IMR-90 (cell line): ENCODE measurements at regions not wholly inside any gene's neighbourhood (a gene's known extent, or its start where the extent isn't known, plus 50 kb on each side); places are given as distances from the start of the nearest gene placed in this dataset.

Experiments used
- ATAC-seq: fragments of 200-7000 bp; cut with Tn5 transposase; 2 replicates; pipeline ENCODE4 v1.9.1; 2020; ENCODE audit warnings: low read depth, mild to moderate bottlenecking, moderate library complexity
- BruUV-seq: library from RNA; stranded (reverse); fragments of 400-500 nt; replicated peaks from 2 replicates; lab custom pipeline; 2021; lab: Mats Ljungman, UMichigan
- CTCF ChIA-PET: fragments of 300-600 bp; formaldehyde crosslinking; extraction: SDS; loops from one replicate; lab custom pipeline; 2021; ENCODE audit warnings: antibody characterized with exemption; lab: Yijun Ruan, JAX
- POLR2A ChIA-PET: fragments of 300-600 bp; sonication (Branson Sonifier 250); formaldehyde crosslinking; loops from one replicate; lab custom pipeline; 2022; ENCODE audit warnings: antibody characterized with exemption; ENCODE audit not compliant: unreplicated experiment; lab: Charles Lee
- DNase-seq: peaks from one replicate; pipeline ENCODE4 v3.0.0; 2013
- H2AFZ ChIP-seq: replicated peaks from 2 replicates; pipeline ENCODE3; 2013; ENCODE audit warnings: low read length, mild to moderate bottlenecking; ENCODE audit not compliant: poor library complexity
- H2AK5ac ChIP-seq: 2 replicates; pipeline ENCODE4 v1.6.1; 2013; ENCODE audit warnings: low read depth, low read length, inconsistent platforms
- H2AK9ac ChIP-seq: replicated peaks from 2 replicates; pipeline ENCODE3; 2013; ENCODE audit warnings: mild to moderate bottlenecking, low read depth, low read length, moderate library complexity; ENCODE audit not compliant: poor library complexity
- H2BK120ac ChIP-seq: 2 replicates; pipeline ENCODE4 v1.6.1; 2013; ENCODE audit warnings: low read depth, low read length, inconsistent platforms
- H2BK15ac ChIP-seq: 3 replicates; pipeline ENCODE4 v1.6.1; 2013; ENCODE audit warnings: low read depth, low read length, inconsistent platforms
- H2BK20ac ChIP-seq: 2 replicates; pipeline ENCODE4 v1.6.1; 2013; ENCODE audit warnings: low read depth, mild to moderate bottlenecking, inconsistent platforms, low read length, moderate library complexity
- H2BK5ac ChIP-seq: 2 replicates; pipeline ENCODE4 v1.6.1; 2013; ENCODE audit warnings: mild to moderate bottlenecking, low read depth, low read length, inconsistent platforms; ENCODE audit not compliant: poor library complexity, severe bottlenecking
- H3K14ac ChIP-seq: replicated peaks from 2 replicates; pipeline ENCODE4 v1.6.1; 2013; ENCODE audit warnings: low read depth, low read length, inconsistent platforms
- H3K18ac ChIP-seq: 2 replicates; pipeline ENCODE4 v1.6.1; 2013; ENCODE audit warnings: low read depth, low read length, control low read depth
- H3K23ac ChIP-seq: 2 replicates; pipeline ENCODE4 v1.6.1; 2013; ENCODE audit warnings: low read depth, low read length, inconsistent platforms
- H3K27ac ChIP-seq: 2 replicates; pipeline ENCODE4 v1.5.1; 2013; ENCODE audit warnings: mild to moderate bottlenecking, control low read depth, low read length; ENCODE audit not compliant: insufficient read depth
- H3K27me3 ChIP-seq: 2 replicates; pipeline ENCODE4 v1.6.1; 2013; ENCODE audit warnings: low read length; ENCODE audit not compliant: control insufficient read depth, insufficient read depth
- H3K36me3 ChIP-seq: 2 replicates; pipeline ENCODE4 v1.6.1; 2013; ENCODE audit warnings: low read length, mixed read lengths; ENCODE audit not compliant: control insufficient read depth, insufficient read depth
- H3K4ac ChIP-seq: 2 replicates; pipeline ENCODE4 v1.6.1; 2013; ENCODE audit warnings: low read depth, low read length, inconsistent platforms
- H3K4me1 ChIP-seq: 2 replicates; pipeline ENCODE4 v1.6.1; 2013; ENCODE audit warnings: low read length, mixed read lengths; ENCODE audit not compliant: control insufficient read depth, insufficient read depth
- H3K4me2 ChIP-seq: 2 replicates; pipeline ENCODE4 v1.6.1; 2013; ENCODE audit warnings: low read depth, mild to moderate bottlenecking, control low read depth, low read length, moderate library complexity
- H3K4me3 ChIP-seq: 2 replicates; pipeline ENCODE4 v1.5.1; 2013; ENCODE audit warnings: low read depth, mild to moderate bottlenecking, control low read depth, low read length, moderate library complexity; ENCODE audit not compliant: insufficient read depth
- H3K56ac ChIP-seq: 2 replicates; pipeline ENCODE4 v1.6.1; 2013; ENCODE audit warnings: low read length, inconsistent platforms; ENCODE audit not compliant: insufficient read depth; ENCODE audit errors: extremely low read depth
- H3K79me1 ChIP-seq, 2 experiments: 2 replicates each; pipeline ENCODE4 v1.6.1; 2013; ENCODE audit warnings: low read length in 2 of 2, inconsistent platforms in 1 of 2, low read depth in 1 of 2
- H3K9ac ChIP-seq: 2 replicates; pipeline ENCODE4 v1.6.1; 2013; ENCODE audit warnings: low read depth, low read length, control low read depth
- H3K9me1 ChIP-seq: 2 replicates; pipeline ENCODE4 v1.6.1; 2013; ENCODE audit warnings: low read length, inconsistent platforms; ENCODE audit not compliant: insufficient read depth
- H3K9me3 ChIP-seq: 2 replicates; pipeline ENCODE4 v1.6.1; 2013; ENCODE audit warnings: low read length; ENCODE audit not compliant: control insufficient read depth, insufficient read depth
- H4K20me1 ChIP-seq: 2 replicates; pipeline ENCODE4 v1.6.1; 2013; ENCODE audit warnings: low read length, inconsistent platforms; ENCODE audit not compliant: insufficient read depth
- H4K5ac ChIP-seq: 2 replicates; pipeline ENCODE4 v1.6.1; 2013; ENCODE audit warnings: mild to moderate bottlenecking, low read depth, low read length, control low read depth
- H4K8ac ChIP-seq, 2 experiments: 2 replicates each; pipeline ENCODE4 v1.6.1; 2013; ENCODE audit warnings: low read depth in 2 of 2, low read length in 2 of 2, control low read depth in 1 of 2, inconsistent platforms in 1 of 2
- H4K91ac ChIP-seq: 2 replicates; pipeline ENCODE4 v1.6.1; 2013; ENCODE audit warnings: low read depth, low read length, inconsistent platforms; ENCODE audit not compliant: insufficient read depth
- ELK1 ChIP-seq: fragments of 150-350 bp; IDR thresholded peaks from 2 replicates; pipeline ENCODE4 v1.6.1; 2016; ENCODE audit warnings: low read depth, mild to moderate bottlenecking, low read length, moderate library complexity, borderline replicate concordance
- MAFK ChIP-seq: IDR thresholded peaks from 2 replicates; pipeline ENCODE4 v1.6.1; 2012; ENCODE audit warnings: low read depth, low read length, improper control_type of control experiment
- SMC3 ChIP-seq: fragments of 150-350 bp; IDR thresholded peaks from 2 replicates; pipeline ENCODE4 v1.6.1; 2016; ENCODE audit warnings: low read depth, mild to moderate bottlenecking, antibody characterized with exemption, low read length, moderate library complexity
- WGBS, 2 experiments: methylation state at CpG; one replicate each; pipeline versions ENCODE4 v1.1.5 to v1.1.7; 2013; ENCODE audit warnings: missing lambda C conversion rate in 2 of 2; ENCODE audit not compliant: insufficient read length in 1 of 2; ENCODE audit errors: extremely low coverage in 2 of 2; 5-methylcytosine and 5-hydroxymethylcytosine counted together
- dilution Hi-C: fragments of 300-500 bp; cut with HindIII; formaldehyde crosslinking; loops from one replicate; pipeline ENCODE4 v1.14.3; 2018; ENCODE audit warnings: low sequenced_read_pairs; ENCODE audit not compliant: unreplicated experiment
- in situ Hi-C: fragments of 300-500 bp; cut with MboI; formaldehyde crosslinking; loops from 3 replicates; pipeline ENCODE4 v1.14.3; 2019; ENCODE audit warnings: low sequenced_read_pairs, inconsistent platforms, mixed read lengths
- intact Hi-C: fragments of 100-400 bp; cut with micrococcal nuclease; formaldehyde crosslinking; loops from 2 replicates; pipeline ENCODE4 v1.10.0; 2022

- no CpG with 5 or more reads among the region's 5 CpGs for WGBS, 2 experiments
Observed at GRCh38 chr7:101684983-101685330, 55.9 kb upstream of the MYL10 start.

More at GRCh38 chr7:101684983-101685330, 55.9 kb upstream of the MYL10 start:
- no peak overlapping the region for H3K9ac ChIP-seq
- H2BK120ac ChIP-seq, result no peak overlapping the region
- no peaks in the 10 kb centered on the region for H3K79me1 ChIP-seq
- H2AK9ac ChIP-seq, result no peak overlapping the region
- no peak overlapping the region for H3K14ac ChIP-seq
- H3K4me2 ChIP-seq, result no peak overlapping the region
- BruUV-seq, result no TSS peak
- no peak overlapping the region for H3K23ac ChIP-seq
- DNase-seq (no peak), ATAC-seq (no peak)
- H3K9me1 ChIP-seq, result peaks cover 6% of the 10 kb centered on the region; the same call in 1 of the 2 replicates
- no peak overlapping the region for H3K56ac ChIP-seq
- in situ Hi-C loops (loop anchor here (5.0 to 10.0 kb wide), 2 partner anchors 127 to 550 kb away; no protein-coding TSS in a partner anchor), dilution Hi-C loops (no loop called here), intact Hi-C loops (loop anchor here (5.0 to 10.0 kb wide), 3 partner anchors 83 to 270 kb away; no protein-coding TSS in a partner anchor)
- H2AK5ac ChIP-seq, result no peak overlapping the region
- H3K18ac ChIP-seq, result no peak overlapping the region
- H3K36me3 ChIP-seq, result no peaks in the 10 kb centered on the region
- no peak overlapping the region for H2BK15ac ChIP-seq
- H3K27ac ChIP-seq, result no peak overlapping the region
- H2AFZ ChIP-seq, result no peak overlapping the region
- H3K9me3 ChIP-seq, result no peaks in the 10 kb centered on the region
- peaks cover 9% of the 10 kb centered on the region; the same call in 1 of the 2 replicates for H4K20me1 ChIP-seq
- TF ChIP-seq SMC3 (no peak), ELK1 (no peak), MAFK (no peak)
- H4K5ac ChIP-seq, result no peak overlapping the region
- H4K8ac ChIP-seq, result no peak overlapping the region
- peaks cover 13% of the 10 kb centered on the region for H3K4me1 ChIP-seq
- H2BK5ac ChIP-seq, result no peak overlapping the region
- H4K91ac ChIP-seq, result no peak overlapping the region
- ChIA-PET POLR2A (no interaction called here), CTCF (no interaction called here)
- no peaks in the 10 kb centered on the region; the same call in 1 of the 2 replicates for H3K27me3 ChIP-seq
- no peak overlapping the region for H3K4ac ChIP-seq
- no peak overlapping the region for H2BK20ac ChIP-seq
- no peak overlapping the region for H3K4me3 ChIP-seq
